ENCODE measurements at regions not wholly inside any gene's neighbourhood (a gene's known extent, or its start where the extent isn't known, plus 50 kb on each side); places are given as distances from the start of the nearest gene placed in this dataset.

DNA sequence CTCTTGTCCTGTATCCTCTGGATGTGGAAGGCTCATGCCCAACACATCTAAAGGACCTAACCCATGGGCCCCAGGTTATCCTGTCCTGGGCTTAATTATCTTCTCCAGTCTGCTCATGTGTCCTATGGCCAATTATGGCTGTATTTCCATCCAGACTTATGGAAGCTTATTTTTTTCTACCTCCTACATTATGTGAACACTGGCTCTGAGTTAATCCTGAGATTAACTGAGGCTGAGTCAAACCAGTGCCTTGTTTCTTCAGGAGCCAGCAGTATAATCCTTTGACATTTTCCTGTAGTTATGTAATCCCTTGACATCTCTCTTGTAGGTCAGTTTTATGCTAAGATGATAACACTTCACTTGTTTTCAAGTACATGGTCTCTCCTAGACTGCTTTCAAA lies 213.6 kb downstream of the PMAIP1 start:
- Histone ChIP-seq H3K79me2 (ENCODE audit: insufficient read depth) (no peaks in the 10 kb centered on the region; the same call in 1 of the 2 replicates), H3K27me3 (ENCODE audit: insufficient read depth) (no peaks in the 10 kb centered on the region), H2AFZ (ENCODE audit: low read depth) (no peak overlapping the region), H3K9me3 (no peaks in the 10 kb centered on the region), H3K36me3 (replicated peaks in 1 of 2; ENCODE audit: control insufficient read depth in 1 of 2, insufficient read depth in 2 of 2, low read length in 1 of 2) (no peaks in the 10 kb centered on the region), H3K9ac (no peak overlapping the region), H3K9me2 (no peaks in the 10 kb centered on the region), H3K4me1 (ENCODE audit: control insufficient read depth in 1 of 2, insufficient read depth in 2 of 2, low read depth in 1 of 2, low read length in 1 of 2) (no peaks in the 10 kb centered on the region), H3K4me2 (no peak overlapping the region), H3K4me3 (ENCODE audit: low read depth in 2 of 2, low read length in 1 of 2) (no peak overlapping the region), H4K20me1 (ENCODE audit: insufficient read depth) (no peaks in the 10 kb centered on the region), H3K27ac (ENCODE audit: low read depth in 2 of 2, low read length in 1 of 2) (no peak overlapping the region), H3F3A (replicated peaks; ENCODE audit: insufficient read depth) (no peaks in the 10 kb centered on the region)
- ChIA-PET POLR2A (interaction anchor here (0.7 kb wide), 1 partner anchor 419 kb away, joined by 3 read pairs; no protein-coding TSS in a partner anchor), CTCF (no interaction called here)
- DNase-seq, result no peak
- TF ChIP-seq MEF2A (IDR thresholded peaks at IDR 0.05; ENCODE audit: borderline replicate concordance, low read depth) (no peak), ZBTB33 (IDR thresholded peaks at IDR 0.05; ENCODE audit: borderline replicate concordance, low read depth) (no peak), EP300 (IDR thresholded peaks at IDR 0.05; ENCODE audit: borderline replicate concordance in 1 of 2, low read depth in 1 of 2, low read length in 1 of 2) (no peak), JUND (IDR thresholded peaks at IDR 0.05) (no peak), CTCF (IDR thresholded peaks at IDR 0.05) (no peak), TEAD4 (IDR thresholded peaks at IDR 0.05; ENCODE audit: borderline replicate concordance, insufficient read depth) (no peak), RFX5 (IDR thresholded peaks at IDR 0.05; ENCODE audit: low read length) (no peak), GABPA (IDR thresholded peaks at IDR 0.05; ENCODE audit: low read depth) (no peak), CHD2 (IDR thresholded peaks at IDR 0.05; ENCODE audit: low read length, partially characterized antibody) (no peak), SMC3 (IDR thresholded peaks at IDR 0.05; ENCODE audit: low read depth, low read length) (no peak), GATA2 (CRISPR knock-in tag; IDR thresholded peaks at IDR 0.05) (no peak), RCOR1 (IDR thresholded peaks at IDR 0.05; ENCODE audit: low read length) (no peak), USF1 (IDR thresholded peaks at IDR 0.05; ENCODE audit: borderline replicate concordance, low read depth) (no peak), MXI1 (IDR thresholded peaks at IDR 0.05; ENCODE audit: low read depth, low read length) (no peak), FOXJ3 (CRISPR knock-in tag; IDR thresholded peaks at IDR 0.05) (no peak), SIN3A (IDR thresholded peaks at IDR 0.05; ENCODE audit: borderline replicate concordance, low read depth, low read length) (no peak), TAF1 (IDR thresholded peaks at IDR 0.05; ENCODE audit: borderline replicate concordance, low read depth, low read length) (no peak)
- TF ChIP-seq, protein P1, sequence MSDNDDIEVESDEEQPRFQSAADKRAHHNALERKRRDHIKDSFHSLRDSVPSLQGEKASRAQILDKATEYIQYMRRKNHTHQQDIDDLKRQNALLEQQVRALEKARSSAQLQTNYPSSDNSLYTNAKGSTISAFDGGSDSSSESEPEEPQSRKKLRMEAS (IDR thresholded peaks at IDR 0.05; ENCODE audit: low read depth), result no peak
- TF ChIP-seq, protein P2, sequence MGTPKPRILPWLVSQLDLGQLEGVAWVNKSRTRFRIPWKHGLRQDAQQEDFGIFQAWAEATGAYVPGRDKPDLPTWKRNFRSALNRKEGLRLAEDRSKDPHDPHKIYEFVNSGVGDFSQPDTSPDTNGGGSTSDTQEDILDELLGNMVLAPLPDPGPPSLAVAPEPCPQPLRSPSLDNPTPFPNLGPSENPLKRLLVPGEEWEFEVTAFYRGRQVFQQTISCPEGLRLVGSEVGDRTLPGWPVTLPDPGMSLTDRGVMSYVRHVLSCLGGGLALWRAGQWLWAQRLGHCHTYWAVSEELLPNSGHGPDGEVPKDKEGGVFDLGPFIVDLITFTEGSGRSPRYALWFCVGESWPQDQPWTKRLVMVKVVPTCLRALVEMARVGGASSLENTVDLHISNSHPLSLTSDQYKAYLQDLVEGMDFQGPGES (IDR thresholded peaks at IDR 0.05; ENCODE audit: low read depth, low read length), result no peak
